Left cardiac atrium (tissue), 4 donors: ENCODE measurements at regions not wholly inside any gene's neighbourhood (a gene's known extent, or its start where the extent isn't known, plus 50 kb on each side); places are given as distances from the start of the nearest gene placed in this dataset.
"Not testable (repeated sequence)": the region's sequence is repeated elsewhere in the genome, so short reads cannot be mapped to it uniquely, and the experiment has no call there.

ENCODE experiments used
- ATAC-seq, 2 donors: fragments of 200-7000 bp; cut with Tn5 transposase; one replicate each; pipeline ENCODE4 v1.9.1; 2020; ENCODE audit warnings: mild to moderate bottlenecking in 2 of 2, moderate library complexity in 2 of 2
- DNase-seq: peaks from one replicate; pipeline ENCODE4 v3.0.0-alpha.2; 2020
- intact Hi-C, 2 donors: fragments of 100-400 bp; cut with DNase I; formaldehyde crosslinking; loops; one replicate each; pipeline versions ENCODE4 v1.14.1 to v1.15.1; 2022 to 2023
- donor health status: DM: no; HTN: yes; CAD: no.
- donor health status: DM: no; HTN: yes; CAD: no; lungs with severe emphysema.
- donor health status: DM: yes; HTN: yes; CAD: no.
- donor health status: Dilated cardiomyopathy.

GRCh38 chr6:139701695-139702094 lies 327.2 kb upstream of the CITED2 start:
- ATAC-seq: no peak
- intact Hi-C loops: no loop called here
- no peak for DNase-seq

- intact Hi-C loops: no loop called here
- DNase-seq (no peak), ATAC-seq (no peak)
These were observed 326.6 kb upstream of the CITED2 start for GRCh38 chr6:139701003-139701402.

GRCh38 chr6:139699911-139700310 lies 325.5 kb upstream of the CITED2 start:
- ATAC-seq (no peak), DNase-seq (no peak)
- intact Hi-C loops: no loop called here

- ATAC-seq (peak; percentile 19 to 51), DNase-seq (no peak)
- intact Hi-C loops: no loop called here
These were observed 324.9 kb upstream of the CITED2 start for GRCh38 chr6:139699335-139699734.

- intact Hi-C loops: no loop called here
- peak in 1 of 2 donors; percentile 32 for ATAC-seq
- DNase-seq: no peak
These were observed 324.2 kb upstream of the CITED2 start for GRCh38 chr6:139698526-139699176.

- ATAC-seq, DNase-seq, intact Hi-C loops: not testable (repeated sequence)
These were observed 323.4 kb upstream of the CITED2 start for GRCh38 chr6:139697856-139698255.

GRCh38 chr6:139696991-139697390 lies 322.5 kb upstream of the CITED2 start:
- intact Hi-C loops, DNase-seq, ATAC-seq: not testable (repeated sequence)

GRCh38 chr6:139695361-139695760 lies 320.9 kb upstream of the CITED2 start:
- intact Hi-C loops: no loop called here
- ATAC-seq: no peak
- DNase-seq: no peak

- ATAC-seq: no peak
- DNase-seq: no peak
- intact Hi-C loops: no loop called here
These were observed 319.3 kb upstream of the CITED2 start for GRCh38 chr6:139693735-139694134.

GRCh38 chr6:139690007-139690406 lies 315.6 kb upstream of the CITED2 start:
- no peak for DNase-seq
- no peak for ATAC-seq
- intact Hi-C loops: no loop called here

GRCh38 chr6:139687055-139687454 lies 312.6 kb upstream of the CITED2 start:
- DNase-seq: no peak
- ATAC-seq: no peak
- intact Hi-C loops: no loop called here

GRCh38 chr6:139686308-139686707 lies 311.9 kb upstream of the CITED2 start:
- no peak for DNase-seq
- intact Hi-C loops: no loop called here
- ATAC-seq: peak in 1 of 2 donors; percentile 56

- DNase-seq (no peak), ATAC-seq (no peak)
- intact Hi-C loops: no loop called here
These were observed 310.6 kb upstream of the CITED2 start for GRCh38 chr6:139685009-139685408.

GRCh38 chr6:139680819-139681218 lies 306.4 kb upstream of the CITED2 start:
- DNase-seq (no peak), ATAC-seq (no peak)
- intact Hi-C loops: no loop called here

- no peak for DNase-seq
- peak in 1 of 2 donors; percentile 61 for ATAC-seq
- intact Hi-C loops: no loop called here
These were observed 305.2 kb upstream of the CITED2 start for GRCh38 chr6:139679516-139680179.

GRCh38 chr6:139676718-139677117 lies 302.3 kb upstream of the CITED2 start:
- intact Hi-C loops: no loop called here
- DNase-seq: no peak
- no peak for ATAC-seq

- intact Hi-C loops: no loop called here
- no peak for ATAC-seq
- no peak for DNase-seq
These were observed 291.8 kb upstream of the CITED2 start for GRCh38 chr6:139666284-139666683.

GRCh38 chr6:139663996-139664395 lies 289.5 kb upstream of the CITED2 start:
- no peak for ATAC-seq
- intact Hi-C loops: no loop called here
- DNase-seq: no peak

- intact Hi-C loops: no loop called here
- ATAC-seq (no peak), DNase-seq (no peak)
These were observed 285.3 kb upstream of the CITED2 start for GRCh38 chr6:139659711-139660110.

GRCh38 chr6:139659196-139659595 lies 284.7 kb upstream of the CITED2 start:
- intact Hi-C loops: no loop called here
- DNase-seq (no peak), ATAC-seq (no peak)

GRCh38 chr6:139657119-139657518 lies 282.7 kb upstream of the CITED2 start:
- intact Hi-C loops: no loop called here
- ATAC-seq (no peak), DNase-seq (no peak)
